ENCODE measurements at regions not wholly inside any gene's neighbourhood (a gene's known extent, or its start where the extent isn't known, plus 50 kb on each side); places are given as distances from the start of the nearest gene placed in this dataset.

- no peaks in the 10 kb centered on the region for H3K36me3 ChIP-seq (ENCODE audit: insufficient read depth, low read length)
- no peak overlapping the region for H3K9ac ChIP-seq (ENCODE audit: low read length)
- H3K79me2 ChIP-seq (replicated peaks; ENCODE audit: insufficient read depth, low read length), result no peaks in the 10 kb centered on the region
- H2AFZ ChIP-seq (ENCODE audit: low read depth, low read length), result no peak overlapping the region
- no peak overlapping the region for H3K4me2 ChIP-seq (ENCODE audit: low read length)
- H3K9me2 ChIP-seq (ENCODE audit: insufficient read depth, low read length), result no peaks in the 10 kb centered on the region
- no peaks in the 10 kb centered on the region for H3K27me3 ChIP-seq (ENCODE audit: insufficient read depth, low read depth, low read length)
- no peaks in the 10 kb centered on the region for H3K9me3 ChIP-seq (ENCODE audit: low read length)
- H3F3A ChIP-seq (ENCODE audit: insufficient read depth, low read length, poor library complexity, severe bottlenecking), result no peaks in the 10 kb centered on the region
- H4K20me1 ChIP-seq (ENCODE audit: insufficient read depth), result no peaks in the 10 kb centered on the region
- no peak overlapping the region for H3K4me3 ChIP-seq (ENCODE audit: low read length)
- H3K27ac ChIP-seq (ENCODE audit: low read length), result no peak overlapping the region
- TF ChIP-seq CTCF (IDR thresholded peaks at IDR 0.05; ENCODE audit: poor library complexity, severe bottlenecking) (no peak), EP300 (conservative IDR thresholded peaks at IDR 0.05; ENCODE audit: poor library complexity, severe bottlenecking) (no peak), EZH2 (IDR thresholded peaks at IDR 0.05; ENCODE audit: borderline replicate concordance, insufficient read depth, low read length, poor library complexity, severe bottlenecking) (no peak), TAF1 (IDR thresholded peaks at IDR 0.05; ENCODE audit: low read depth) (no peak)
These were observed 128.2 kb upstream of the TCERG1L start for GRCh38 chr10:131439705-131440104.

- TF ChIP-seq POLR2AphosphoS5 (IDR thresholded peaks at IDR 0.05) (no peak), EP300 (conservative IDR thresholded peaks at IDR 0.05; ENCODE audit: poor library complexity, severe bottlenecking) (no peak), CTCF (IDR thresholded peaks at IDR 0.05; ENCODE audit: poor library complexity, severe bottlenecking) (no peak), MXI1 (conservative IDR thresholded peaks at IDR 0.05; ENCODE audit: poor library complexity, severe bottlenecking) (no peak), SMC3 (conservative IDR thresholded peaks at IDR 0.05; ENCODE audit: poor library complexity) (no peak), REST (IDR thresholded peaks at IDR 0.05; ENCODE audit: borderline replicate concordance) (no peak), RAD21 (conservative IDR thresholded peaks at IDR 0.05) (no peak), TAF1 (IDR thresholded peaks at IDR 0.05; ENCODE audit: low read depth) (no peak)
- Histone ChIP-seq H3K9me3 (ENCODE audit: low read length) (no peaks in the 10 kb centered on the region), H3K9me2 (ENCODE audit: insufficient read depth, low read length) (no peaks in the 10 kb centered on the region), H4K20me1 (ENCODE audit: insufficient read depth) (no peaks in the 10 kb centered on the region), H3K79me2 (replicated peaks; ENCODE audit: insufficient read depth, low read length) (no peaks in the 10 kb centered on the region), H3K4me3 (ENCODE audit: low read length) (no peak overlapping the region), H3F3A (ENCODE audit: insufficient read depth, low read length, poor library complexity, severe bottlenecking) (no peaks in the 10 kb centered on the region), H3K27ac (ENCODE audit: low read length) (no peak overlapping the region), H3K27me3 (ENCODE audit: insufficient read depth, low read depth, low read length) (no peaks in the 10 kb centered on the region), H3K4me2 (ENCODE audit: low read length) (no peak overlapping the region), H3K9ac (ENCODE audit: low read length) (no peak overlapping the region), H2AFZ (ENCODE audit: low read depth, low read length) (no peak overlapping the region), H3K36me3 (ENCODE audit: insufficient read depth, low read length) (no peaks in the 10 kb centered on the region)
These were observed 129.2 kb upstream of the TCERG1L start for GRCh38 chr10:131440405-131441360.
